Activated naive CD4-positive, alpha-beta T cell treated with anti-CD3 and anti-CD28 coated beads, Interleukin-2, amount 50 U/mL, for 24 hours (primary cell): ENCODE measurements at regions not wholly inside any gene's neighbourhood (a gene's known extent, or its start where the extent isn't known, plus 50 kb on each side); places are given as distances from the start of the nearest gene placed in this dataset.
"Not testable (repeated sequence)": the region's sequence is repeated elsewhere in the genome, so short reads cannot be mapped to it uniquely, and the experiment has no call there.

ENCODE experiments used
- H3K27ac Mint-ChIP-seq: one replicate; pipeline ENCODE4 v1.8.0; 2021; ENCODE audit warnings: mild to moderate bottlenecking, mixed read lengths
- H3K27me3 Mint-ChIP-seq: one replicate; pipeline ENCODE4 v1.8.0; 2021; ENCODE audit warnings: mixed read lengths
- H3K36me3 Mint-ChIP-seq: one replicate; pipeline ENCODE4 v1.8.0; 2021; ENCODE audit warnings: mixed read lengths
- H3K4me1 Mint-ChIP-seq: one replicate; pipeline ENCODE4 v1.8.0; 2021; ENCODE audit warnings: mixed read lengths
- H3K4me3 Mint-ChIP-seq: one replicate; pipeline ENCODE4 v1.8.0; 2021; ENCODE audit warnings: mild to moderate bottlenecking, mixed read lengths
- H3K9me3 Mint-ChIP-seq: one replicate; pipeline ENCODE4 v1.8.0; 2021; ENCODE audit warnings: mixed read lengths

- Mint-ChIP-seq H3K27ac (no peak overlapping the region), H3K27me3 (no peaks in the 10 kb centered on the region), H3K4me1 (no peaks in the 10 kb centered on the region), H3K36me3 (no peaks in the 10 kb centered on the region), H3K4me3 (no peak overlapping the region), H3K9me3 (no peaks in the 10 kb centered on the region)
These were observed 161.9 kb upstream of the STK26 start for GRCh38 chrX:131861088-131861787.

- Mint-ChIP-seq H3K27me3 (no peaks in the 10 kb centered on the region), H3K4me1 (no peaks in the 10 kb centered on the region), H3K27ac (no peak overlapping the region), H3K4me3 (no peak overlapping the region), H3K9me3 (no peaks in the 10 kb centered on the region), H3K36me3 (no peaks in the 10 kb centered on the region)
These were observed 160.8 kb upstream of the STK26 start for GRCh38 chrX:131862321-131862720.

- H3K4me1 Mint-ChIP-seq, result no peaks in the 10 kb centered on the region
- no peak overlapping the region for H3K27ac Mint-ChIP-seq
- H3K36me3 Mint-ChIP-seq, result no peaks in the 10 kb centered on the region
- H3K9me3 Mint-ChIP-seq, result no peaks in the 10 kb centered on the region
- H3K27me3 Mint-ChIP-seq, result no peaks in the 10 kb centered on the region
- H3K4me3 Mint-ChIP-seq, result no peak overlapping the region
These were observed 153.9 kb upstream of the STK26 start for GRCh38 chrX:131869182-131869581.

- Mint-ChIP-seq H3K27me3 (no peaks in the 10 kb centered on the region), H3K4me1 (no peaks in the 10 kb centered on the region)
These were observed 148.8 kb upstream of the STK26 start for GRCh38 chrX:131874300-131874699.

GRCh38 chrX:131875827-131876226 is 147.3 kb upstream of the STK26 start:
- H3K36me3 Mint-ChIP-seq, H3K9me3 Mint-ChIP-seq, H3K27me3 Mint-ChIP-seq, H3K27ac Mint-ChIP-seq, H3K4me3 Mint-ChIP-seq, H3K4me1 Mint-ChIP-seq: not testable (repeated sequence)

More at GRCh38 chrX:131874300-131874699, 148.8 kb upstream of the STK26 start:
- H3K36me3 Mint-ChIP-seq, result no peaks in the 10 kb centered on the region
- no peaks in the 10 kb centered on the region for H3K9me3 Mint-ChIP-seq
- no peak overlapping the region for H3K4me3 Mint-ChIP-seq
- no peak overlapping the region for H3K27ac Mint-ChIP-seq

- H3K4me3 Mint-ChIP-seq, result no peak overlapping the region
- no peaks in the 10 kb centered on the region for H3K9me3 Mint-ChIP-seq
- no peak overlapping the region for H3K27ac Mint-ChIP-seq
- peaks cover 4% of the 10 kb centered on the region for H3K4me1 Mint-ChIP-seq
- H3K27me3 Mint-ChIP-seq, result no peaks in the 10 kb centered on the region
- no peaks in the 10 kb centered on the region for H3K36me3 Mint-ChIP-seq
These were observed 141.9 kb upstream of the STK26 start for GRCh38 chrX:131881194-131881593.

GRCh38 chrX:131885042-131885441 is 138.1 kb upstream of the STK26 start:
- H3K36me3 Mint-ChIP-seq, H3K4me1 Mint-ChIP-seq, H3K27me3 Mint-ChIP-seq, H3K4me3 Mint-ChIP-seq, H3K9me3 Mint-ChIP-seq, H3K27ac Mint-ChIP-seq: not testable (repeated sequence)

GRCh38 chrX:131893857-131894256 is 129.2 kb upstream of the STK26 start:
- H3K27ac Mint-ChIP-seq, H3K36me3 Mint-ChIP-seq, H3K9me3 Mint-ChIP-seq, H3K4me3 Mint-ChIP-seq, H3K27me3 Mint-ChIP-seq, H3K4me1 Mint-ChIP-seq: not testable (repeated sequence)

- Mint-ChIP-seq H3K27me3 (no peaks in the 10 kb centered on the region), H3K4me3 (no peak overlapping the region), H3K9me3 (no peaks in the 10 kb centered on the region), H3K27ac (no peak overlapping the region), H3K36me3 (no peaks in the 10 kb centered on the region), H3K4me1 (peaks cover 3% of the 10 kb centered on the region)
These were observed 128.1 kb upstream of the STK26 start for GRCh38 chrX:131894995-131895394.

GRCh38 chrX:131895807-131896206 is 127.3 kb upstream of the STK26 start:
- Mint-ChIP-seq H3K4me3 (no peak overlapping the region), H3K27ac (no peak overlapping the region), H3K27me3 (no peaks in the 10 kb centered on the region), H3K9me3 (no peaks in the 10 kb centered on the region), H3K4me1 (peaks cover 3% of the 10 kb centered on the region), H3K36me3 (no peaks in the 10 kb centered on the region)

- H3K4me1 Mint-ChIP-seq, result no peaks in the 10 kb centered on the region
- H3K9me3 Mint-ChIP-seq, result no peaks in the 10 kb centered on the region
- no peaks in the 10 kb centered on the region for H3K36me3 Mint-ChIP-seq
- no peak overlapping the region for H3K4me3 Mint-ChIP-seq
- H3K27me3 Mint-ChIP-seq, result no peaks in the 10 kb centered on the region
- H3K27ac Mint-ChIP-seq, result no peak overlapping the region
These were observed 121.6 kb upstream of the STK26 start for GRCh38 chrX:131901546-131901945.

- Mint-ChIP-seq H3K27ac (no peak overlapping the region), H3K9me3 (no peaks in the 10 kb centered on the region), H3K4me1 (no peaks in the 10 kb centered on the region)
These were observed 115.4 kb upstream of the STK26 start for GRCh38 chrX:131907488-131908314.

GRCh38 chrX:131910586-131910985 is 112.5 kb upstream of the STK26 start:
- Mint-ChIP-seq H3K27ac (no peak overlapping the region), H3K27me3 (no peaks in the 10 kb centered on the region), H3K9me3 (no peaks in the 10 kb centered on the region), H3K4me1 (no peaks in the 10 kb centered on the region), H3K36me3 (no peaks in the 10 kb centered on the region), H3K4me3 (no peak overlapping the region)

More at GRCh38 chrX:131907488-131908314, 115.4 kb upstream of the STK26 start:
- Mint-ChIP-seq H3K4me3 (no peak overlapping the region), H3K36me3 (no peaks in the 10 kb centered on the region), H3K27me3 (no peaks in the 10 kb centered on the region)

- H3K4me3 Mint-ChIP-seq, result no peak overlapping the region
- H3K9me3 Mint-ChIP-seq, result no peaks in the 10 kb centered on the region
- H3K27me3 Mint-ChIP-seq, result no peaks in the 10 kb centered on the region
- H3K27ac Mint-ChIP-seq, result no peak overlapping the region
- H3K4me1 Mint-ChIP-seq, result peaks cover 3% of the 10 kb centered on the region
- H3K36me3 Mint-ChIP-seq, result no peaks in the 10 kb centered on the region
These were observed 107.6 kb upstream of the STK26 start for GRCh38 chrX:131915488-131915887.

- H3K4me3 Mint-ChIP-seq, result no peak overlapping the region
- H3K9me3 Mint-ChIP-seq, result no peaks in the 10 kb centered on the region
- no peak overlapping the region for H3K27ac Mint-ChIP-seq
- H3K36me3 Mint-ChIP-seq, result no peaks in the 10 kb centered on the region
- H3K27me3 Mint-ChIP-seq, result no peaks in the 10 kb centered on the region
- H3K4me1 Mint-ChIP-seq, result peaks cover 3% of the 10 kb centered on the region
These were observed 105.5 kb upstream of the STK26 start for GRCh38 chrX:131917588-131917987.

- Mint-ChIP-seq H3K9me3 (no peaks in the 10 kb centered on the region), H3K27me3 (no peaks in the 10 kb centered on the region), H3K4me1 (peaks cover 3% of the 10 kb centered on the region), H3K27ac (no peak overlapping the region), H3K36me3 (no peaks in the 10 kb centered on the region), H3K4me3 (no peak overlapping the region)
These were observed 104.3 kb upstream of the STK26 start for GRCh38 chrX:131918839-131919238.
